ENCODE measurements at regions not wholly inside any gene's neighbourhood (a gene's known extent, or its start where the extent isn't known, plus 50 kb on each side); places are given as distances from the start of the nearest gene placed in this dataset.
"Not testable (repeated sequence)": the region's sequence is repeated elsewhere in the genome, so short reads cannot be mapped to it uniquely, and the experiment has no call there.

- TF ChIP-seq, protein P1, sequence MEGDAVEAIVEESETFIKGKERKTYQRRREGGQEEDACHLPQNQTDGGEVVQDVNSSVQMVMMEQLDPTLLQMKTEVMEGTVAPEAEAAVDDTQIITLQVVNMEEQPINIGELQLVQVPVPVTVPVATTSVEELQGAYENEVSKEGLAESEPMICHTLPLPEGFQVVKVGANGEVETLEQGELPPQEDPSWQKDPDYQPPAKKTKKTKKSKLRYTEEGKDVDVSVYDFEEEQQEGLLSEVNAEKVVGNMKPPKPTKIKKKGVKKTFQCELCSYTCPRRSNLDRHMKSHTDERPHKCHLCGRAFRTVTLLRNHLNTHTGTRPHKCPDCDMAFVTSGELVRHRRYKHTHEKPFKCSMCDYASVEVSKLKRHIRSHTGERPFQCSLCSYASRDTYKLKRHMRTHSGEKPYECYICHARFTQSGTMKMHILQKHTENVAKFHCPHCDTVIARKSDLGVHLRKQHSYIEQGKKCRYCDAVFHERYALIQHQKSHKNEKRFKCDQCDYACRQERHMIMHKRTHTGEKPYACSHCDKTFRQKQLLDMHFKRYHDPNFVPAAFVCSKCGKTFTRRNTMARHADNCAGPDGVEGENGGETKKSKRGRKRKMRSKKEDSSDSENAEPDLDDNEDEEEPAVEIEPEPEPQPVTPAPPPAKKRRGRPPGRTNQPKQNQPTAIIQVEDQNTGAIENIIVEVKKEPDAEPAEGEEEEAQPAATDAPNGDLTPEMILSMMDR (IDR thresholded peaks at IDR 0.05; ENCODE audit: borderline replicate concordance, insufficient read depth, low read depth, low read length): no peak
- no peak overlapping the region for H3K4me3 ChIP-seq (ENCODE audit: low read depth, low read length)
Measured at GRCh38 chr1:30446095-30446494, 277.3 kb downstream of the MATN1 start.

- H3K4me3 ChIP-seq (ENCODE audit: low read depth, low read length): no peak overlapping the region
- TF ChIP-seq, protein P1 (IDR thresholded peaks at IDR 0.05; ENCODE audit: borderline replicate concordance, insufficient read depth, low read depth, low read length): no peak
Measured at GRCh38 chr1:30445449-30445848, 277.9 kb downstream of the MATN1 start.

- H3K4me3 ChIP-seq (ENCODE audit: low read depth, low read length): no peak overlapping the region
- TF ChIP-seq, protein P1 (IDR thresholded peaks at IDR 0.05; ENCODE audit: borderline replicate concordance, insufficient read depth, low read depth, low read length): no peak
Measured at GRCh38 chr1:30444850-30445249, 278.5 kb downstream of the MATN1 start.

DNA sequence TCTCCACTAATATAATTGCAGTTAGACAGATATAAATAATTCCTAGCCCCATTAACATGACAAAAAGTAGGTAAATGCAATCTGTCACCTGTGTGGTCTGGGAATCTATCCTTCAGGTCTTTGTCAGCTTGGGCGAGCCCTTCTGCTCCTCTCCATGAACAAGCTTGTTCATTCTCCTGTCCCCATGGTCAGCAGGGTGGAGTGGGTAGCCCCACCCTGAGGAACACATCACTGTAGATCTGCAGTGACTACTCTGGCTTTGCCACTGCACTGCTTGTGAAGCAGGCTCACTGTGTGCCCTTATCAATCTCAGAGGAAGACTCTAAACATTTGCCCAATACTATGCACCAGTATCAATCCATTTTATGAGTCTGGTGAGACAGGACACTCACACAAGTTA lies 279.0 kb downstream of the MATN1 start:
- TF ChIP-seq, protein P1 (IDR thresholded peaks at IDR 0.05; ENCODE audit: borderline replicate concordance, insufficient read depth, low read depth, low read length): no peak

DNA sequence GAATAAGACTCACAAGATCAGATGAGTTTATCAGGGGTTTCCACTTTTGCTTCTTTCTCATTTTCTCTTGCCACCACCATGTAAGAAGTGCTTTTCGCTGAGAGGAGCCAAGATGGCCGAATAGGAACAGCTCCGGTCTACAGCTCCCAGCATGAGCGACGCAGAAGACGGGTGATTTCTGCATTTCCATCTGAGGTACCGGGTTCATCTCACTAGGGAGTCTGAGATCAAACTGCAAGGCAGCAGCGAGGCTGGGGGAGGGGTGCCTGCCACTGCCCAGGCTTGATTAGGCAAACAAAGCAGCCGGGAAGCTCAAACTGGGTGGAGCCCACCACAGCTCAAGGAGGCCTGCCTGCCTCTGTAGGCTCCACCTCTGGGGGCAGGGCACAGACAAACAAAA lies 285.1 kb downstream of the MATN1 start:
- H3K4me3 ChIP-seq (ENCODE audit: low read depth, low read length): not testable (repeated sequence)

More for the DNA sequence above, 279.0 kb downstream of the MATN1 start:
- no peak overlapping the region for H3K4me3 ChIP-seq (ENCODE audit: low read depth, low read length)

DNA sequence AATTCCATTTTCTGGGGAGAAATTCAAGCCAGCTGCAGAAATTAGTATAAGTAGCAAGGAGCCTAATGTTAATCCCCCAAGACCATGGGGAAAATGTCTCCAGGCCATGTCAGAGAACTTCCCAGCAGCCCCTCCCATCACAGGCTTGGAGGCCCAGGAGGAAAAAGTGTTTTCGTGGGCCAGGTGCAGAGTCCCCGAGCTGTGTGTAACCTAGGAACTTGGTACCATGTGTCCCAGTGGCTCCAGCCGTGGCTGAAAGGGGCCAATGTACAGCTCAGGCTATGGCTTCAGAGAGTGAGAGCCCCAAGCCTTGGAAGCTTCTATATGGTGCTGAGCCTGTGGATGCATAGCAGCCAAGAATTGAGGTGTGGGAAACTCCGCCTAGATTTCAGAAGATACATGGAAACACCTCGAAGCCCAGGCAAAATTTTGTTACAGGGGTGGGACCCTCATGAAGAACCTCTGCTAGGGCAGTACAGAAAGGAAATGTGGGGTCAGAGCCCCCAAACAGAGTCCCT lies 286.3 kb downstream of the MATN1 start:
- H3K4me3 ChIP-seq (ENCODE audit: low read depth, low read length): no peak overlapping the region

DNA sequence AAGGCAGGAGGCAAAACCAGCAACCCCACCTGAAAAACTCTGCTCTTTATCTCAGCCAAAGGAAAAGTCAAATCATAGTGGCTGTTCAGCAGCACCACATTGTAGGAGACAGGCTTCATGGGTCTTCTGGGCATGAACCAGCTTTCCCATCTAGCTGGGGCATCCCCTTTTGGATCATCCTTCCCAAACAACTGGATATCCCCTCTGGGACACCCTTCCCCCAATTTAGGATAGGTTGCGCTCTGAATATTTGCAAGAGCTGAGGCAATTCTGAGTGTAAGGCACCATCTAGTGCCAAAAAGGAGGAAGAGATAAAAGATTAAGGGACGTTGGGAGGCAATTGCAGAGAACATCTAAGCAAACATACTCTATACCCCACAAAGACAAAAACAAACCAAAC lies 295.8 kb downstream of the MATN1 start:
- H3K4me3 ChIP-seq (ENCODE audit: low read depth, low read length): no peak overlapping the region
- TF ChIP-seq, protein P1 (IDR thresholded peaks at IDR 0.05; ENCODE audit: borderline replicate concordance, insufficient read depth, low read depth, low read length): no peak

More for the DNA sequence above, 286.3 kb downstream of the MATN1 start:
- TF ChIP-seq, protein P1 (IDR thresholded peaks at IDR 0.05; ENCODE audit: borderline replicate concordance, insufficient read depth, low read depth, low read length): no peak

- no peak overlapping the region for H3K4me3 ChIP-seq (ENCODE audit: low read depth, low read length)
- TF ChIP-seq, protein P1 (IDR thresholded peaks at IDR 0.05; ENCODE audit: borderline replicate concordance, insufficient read depth, low read depth, low read length): no peak
Measured at GRCh38 chr1:30425046-30425445, 298.3 kb downstream of the MATN1 start.

Data from GM12875 (cell line).